Tibial nerve (tissue), 4 donors: ENCODE measurements at regions not wholly inside any gene's neighbourhood (a gene's known extent, or its start where the extent isn't known, plus 50 kb on each side); places are given as distances from the start of the nearest gene placed in this dataset.

Experiments used
- DNase-seq, 2 donors: peaks; one replicate each; pipeline ENCODE4 v3.0.0-alpha.2; 2019; ENCODE audit warnings: low spot score in 2 of 2
- H3K27ac ChIP-seq, 4 donors: fragments of 200-600 bp; sonication (generic) in 3 of 4; one replicate each; pipeline ENCODE4 v1.5.1; 2017 to 2019; ENCODE audit warnings: mild to moderate bottlenecking in 1 of 4
- H3K27me3 ChIP-seq, 2 donors: fragments of 200-600 bp; sonication (generic) in 1 of 2; one replicate each; pipeline versions ENCODE4 v1.5.1 to v1.6.0; 2017 to 2019
- H3K36me3 ChIP-seq, 3 donors: fragments of 200-600 bp; sonication (generic); one replicate each; pipeline ENCODE4 v1.5.1; 2018 to 2019
- H3K4me1 ChIP-seq, 4 donors: fragments of 200-600 bp; sonication (generic) in 3 of 4; one replicate each; pipeline ENCODE4 v1.5.1; 2017 to 2019
- H3K4me3 ChIP-seq, 4 donors: fragments of 200-600 bp; sonication (generic) in 3 of 4; one replicate each; pipeline ENCODE4 v1.5.1; 2017 to 2019; ENCODE audit warnings: mild to moderate bottlenecking in 1 of 4, moderate library complexity in 1 of 4
- H3K9me3 ChIP-seq, 4 donors: fragments of 200-600 bp; sonication (generic) in 3 of 4; one replicate each; pipeline ENCODE4 v1.5.1; 2017 to 2019
- EP300 ChIP-seq, 2 donors: sonication (generic); formaldehyde crosslinking; IDR thresholded peaks; one replicate each; pipeline ENCODE4 v1.6.1; 2017; ENCODE audit warnings: antibody characterized with exemption in 2 of 2, mild to moderate bottlenecking in 1 of 2
- POLR2A ChIP-seq, 2 donors: fragments of 450-650 bp; IDR thresholded peaks; one replicate each; pipeline ENCODE4 v1.6.1; 2017; ENCODE audit warnings: antibody characterized with exemption in 2 of 2, mild to moderate bottlenecking in 2 of 2, moderate library complexity in 2 of 2
- WGBS, 2 donors: methylation state at CpG; one replicate each; pipeline ENCODE4 v1.1.5; 2018; 5-methylcytosine and 5-hydroxymethylcytosine counted together
- TF ChIP-seq, protein P1 (sequence below), 5 experiments: fragments of 200-600 bp in 3 of 5; fragments of 450-650 bp in 2 of 5; sonication (generic) in 3 of 5; IDR thresholded peaks; one replicate each; pipeline ENCODE4 v1.5.1; 2016 to 2019; ENCODE audit warnings: antibody characterized with exemption in 5 of 5, mild to moderate bottlenecking in 3 of 5, moderate library complexity in 2 of 5

GRCh38 chr11:8814923-8815240 lies 96.1 kb upstream of the AKIP1 start:
- H3K27ac ChIP-seq = no peak overlapping the region
- no peaks in the 10 kb centered on the region for H3K9me3 ChIP-seq
- WGBS, 2 donors = 38 to 39% methylated on average over 2 of the region's 2 CpGs
- DNase-seq = no peak
- H3K4me1 ChIP-seq = peaks cover 0 to 33% (median 19%) of the 10 kb centered on the region in 4 donors
- H3K36me3 ChIP-seq = no peaks in the 10 kb centered on the region
- H3K4me3 ChIP-seq = no peak overlapping the region
- H3K27me3 ChIP-seq = no peaks in the 10 kb centered on the region
- TF ChIP-seq EP300 (IDR thresholded peaks at IDR 0.05) (no peak), POLR2A (IDR thresholded peaks at IDR 0.05) (no peak)
- TF ChIP-seq, protein P1, sequence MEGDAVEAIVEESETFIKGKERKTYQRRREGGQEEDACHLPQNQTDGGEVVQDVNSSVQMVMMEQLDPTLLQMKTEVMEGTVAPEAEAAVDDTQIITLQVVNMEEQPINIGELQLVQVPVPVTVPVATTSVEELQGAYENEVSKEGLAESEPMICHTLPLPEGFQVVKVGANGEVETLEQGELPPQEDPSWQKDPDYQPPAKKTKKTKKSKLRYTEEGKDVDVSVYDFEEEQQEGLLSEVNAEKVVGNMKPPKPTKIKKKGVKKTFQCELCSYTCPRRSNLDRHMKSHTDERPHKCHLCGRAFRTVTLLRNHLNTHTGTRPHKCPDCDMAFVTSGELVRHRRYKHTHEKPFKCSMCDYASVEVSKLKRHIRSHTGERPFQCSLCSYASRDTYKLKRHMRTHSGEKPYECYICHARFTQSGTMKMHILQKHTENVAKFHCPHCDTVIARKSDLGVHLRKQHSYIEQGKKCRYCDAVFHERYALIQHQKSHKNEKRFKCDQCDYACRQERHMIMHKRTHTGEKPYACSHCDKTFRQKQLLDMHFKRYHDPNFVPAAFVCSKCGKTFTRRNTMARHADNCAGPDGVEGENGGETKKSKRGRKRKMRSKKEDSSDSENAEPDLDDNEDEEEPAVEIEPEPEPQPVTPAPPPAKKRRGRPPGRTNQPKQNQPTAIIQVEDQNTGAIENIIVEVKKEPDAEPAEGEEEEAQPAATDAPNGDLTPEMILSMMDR (IDR thresholded peaks at IDR 0.05) = no peak

DNA sequence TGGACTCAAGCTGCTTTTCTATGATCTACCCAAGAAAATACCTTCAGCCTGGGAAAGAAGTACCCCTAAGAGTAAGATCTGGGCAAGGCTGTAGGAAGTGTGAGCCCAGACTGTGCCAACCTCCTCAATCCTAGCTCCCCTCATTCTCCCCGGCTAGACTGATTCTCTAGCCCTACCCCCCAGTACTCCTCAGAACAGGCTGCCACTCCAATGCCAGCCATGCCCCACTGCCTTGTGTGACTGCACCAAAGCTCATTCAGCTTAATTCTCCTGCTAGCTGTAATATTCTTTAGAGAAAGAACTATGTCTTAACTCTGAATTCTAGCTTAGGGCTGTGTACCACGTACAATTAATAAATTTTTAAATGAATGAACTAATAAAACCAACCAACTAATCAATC lies 92.6 kb upstream of the AKIP1 start:
- 91 to 96% methylated on average over 2 of the region's 2 CpGs for WGBS, 2 donors
- no peak overlapping the region for H3K4me3 ChIP-seq
- TF ChIP-seq, protein P1 (IDR thresholded peaks at IDR 0.05) = no peak
- TF ChIP-seq POLR2A (IDR thresholded peaks at IDR 0.05) (no peak), EP300 (IDR thresholded peaks at IDR 0.05) (no peak)
- no peaks in the 10 kb centered on the region for H3K36me3 ChIP-seq
- no peak overlapping the region for H3K27ac ChIP-seq
- peaks cover 0 to 6% (median 3%) of the 10 kb centered on the region in 4 donors for H3K4me1 ChIP-seq
- no peak for DNase-seq
- no peaks in the 10 kb centered on the region for H3K27me3 ChIP-seq
- no peaks in the 10 kb centered on the region for H3K9me3 ChIP-seq

DNA sequence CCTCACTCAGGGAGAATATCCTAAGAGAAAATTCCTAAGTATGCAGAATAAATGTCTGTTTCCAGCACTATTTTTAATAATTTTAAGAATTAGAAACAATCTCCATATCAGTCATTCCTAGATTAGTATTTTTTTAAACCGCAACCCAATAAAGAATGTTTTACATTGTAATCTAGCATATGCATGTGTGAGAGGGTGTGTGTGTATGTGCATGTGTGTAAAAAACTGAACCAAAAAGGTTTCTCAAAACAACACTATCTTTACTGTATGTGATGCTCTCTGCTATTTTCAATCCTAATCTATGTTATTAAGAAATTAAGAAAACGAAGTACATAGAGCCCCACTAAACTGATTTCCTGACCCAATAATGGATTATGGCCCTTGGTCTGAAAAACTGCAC lies 90.6 kb upstream of the AKIP1 start:
- WGBS, 2 donors = 71 to 72% methylated on average over 2 of the region's 2 CpGs
- no peak overlapping the region for H3K4me3 ChIP-seq

GRCh38 chr11:8822469-8822868 lies 88.5 kb upstream of the AKIP1 start:
- 75 to 79% methylated on average over 6 of the region's 6 CpGs for WGBS, 2 donors
- no peak for DNase-seq
- no peaks in the 10 kb centered on the region for H3K36me3 ChIP-seq
- no peaks in the 10 kb centered on the region for H3K9me3 ChIP-seq
- no peak for TF ChIP-seq POLR2A (IDR thresholded peaks at IDR 0.05)
- TF ChIP-seq, protein P1 (IDR thresholded peaks at IDR 0.05) = no peak
- TF ChIP-seq EP300 (IDR thresholded peaks at IDR 0.05) = no peak
- no peaks in the 10 kb centered on the region for H3K27me3 ChIP-seq
- H3K4me1 ChIP-seq = peaks cover 0 to 13% (median 3%) of the 10 kb centered on the region in 4 donors
- H3K27ac ChIP-seq = no peak overlapping the region
- H3K4me3 ChIP-seq = no peak overlapping the region

More for the DNA sequence above, 90.6 kb upstream of the AKIP1 start:
- no peak for DNase-seq
- Histone ChIP-seq H3K9me3 (no peaks in the 10 kb centered on the region), H3K36me3 (no peaks in the 10 kb centered on the region), H3K27ac (no peak overlapping the region), H3K4me1 (no peaks in the 10 kb centered on the region), H3K27me3 (no peaks in the 10 kb centered on the region)
- TF ChIP-seq POLR2A (IDR thresholded peaks at IDR 0.05) = no peak

GRCh38 chr11:8823174-8823742 lies 87.7 kb upstream of the AKIP1 start:
- Histone ChIP-seq H3K4me3 (no peak overlapping the region), H3K9me3 (no peaks in the 10 kb centered on the region), H3K36me3 (no peaks in the 10 kb centered on the region), H3K27ac (no peak overlapping the region), H3K4me1 (peaks cover 0 to 13% (median 3%) of the 10 kb centered on the region in 4 donors), H3K27me3 (no peaks in the 10 kb centered on the region)
- DNase-seq = no peak
- TF ChIP-seq POLR2A (IDR thresholded peaks at IDR 0.05) = no peak
- no peak for TF ChIP-seq EP300 (IDR thresholded peaks at IDR 0.05)
- TF ChIP-seq, protein P1 (IDR thresholded peaks at IDR 0.05) = no peak
- WGBS, 2 donors = 73 to 74% methylated on average over 2 of the region's 2 CpGs
